Naive thymus-derived CD8-positive, alpha-beta T cell (primary cell): ENCODE measurements at regions not wholly inside any gene's neighbourhood (a gene's known extent, or its start where the extent isn't known, plus 50 kb on each side); places are given as distances from the start of the nearest gene placed in this dataset.

Experiments used
- ATAC-seq, 2 donors: fragments of 150-1000 bp; cut with Tn5 transposase in 1 of 2; sonication (Bioruptor Pico), chemical (Tn5 transposase) in 1 of 2; 1 replicate in 1 of 2; 2 replicates in 1 of 2; pipeline ENCODE4 v1.10.0; 2021; ENCODE audit warnings: mild to moderate bottlenecking in 2 of 2, moderate library complexity in 2 of 2
- POLR2A ChIA-PET: fragments of 350-600 bp; sonication (Branson Sonifier 250); formaldehyde crosslinking; loops from one replicate; lab custom pipeline; 2021; ENCODE audit warnings: antibody characterized with exemption; lab: Charles Lee
- DNase-seq, 10 donors: peaks; one replicate each; pipeline versions ENCODE4 v3.0.0 to v3.0.0-alpha.2; 2020 to 2022
- H3K27ac Mint-ChIP-seq, 10 donors: one replicate each; pipeline ENCODE4 v1.8.0; 2020 to 2022; ENCODE audit warnings: mild to moderate bottlenecking in 10 of 10, mixed read lengths in 10 of 10, moderate library complexity in 4 of 10, inconsistent platforms in 1 of 10
- H3K27me3 Mint-ChIP-seq, 5 donors: one replicate each; pipeline ENCODE4 v1.8.0; 2021 to 2022; ENCODE audit warnings: mixed read lengths in 5 of 5
- H3K36me3 Mint-ChIP-seq, 3 donors: one replicate each; pipeline ENCODE4 v1.8.0; 2020 to 2022; ENCODE audit warnings: mixed read lengths in 3 of 3, mild to moderate bottlenecking in 2 of 3, inconsistent platforms in 1 of 3
- H3K4me1 Mint-ChIP-seq, 4 donors: one replicate each; pipeline ENCODE4 v1.8.0; 2021 to 2022; ENCODE audit warnings: mixed read lengths in 4 of 4
- H3K4me3 Mint-ChIP-seq, 10 donors: one replicate each; pipeline ENCODE4 v1.8.0; 2020 to 2022; ENCODE audit warnings: mild to moderate bottlenecking in 10 of 10, mixed read lengths in 10 of 10, moderate library complexity in 6 of 10, inconsistent platforms in 1 of 10
- H3K9me3 Mint-ChIP-seq, 9 donors: one replicate each; pipeline ENCODE4 v1.8.0; 2020 to 2022; ENCODE audit warnings: mixed read lengths in 9 of 9, mild to moderate bottlenecking in 3 of 9, inconsistent platforms in 1 of 9, moderate library complexity in 1 of 9

DNA sequence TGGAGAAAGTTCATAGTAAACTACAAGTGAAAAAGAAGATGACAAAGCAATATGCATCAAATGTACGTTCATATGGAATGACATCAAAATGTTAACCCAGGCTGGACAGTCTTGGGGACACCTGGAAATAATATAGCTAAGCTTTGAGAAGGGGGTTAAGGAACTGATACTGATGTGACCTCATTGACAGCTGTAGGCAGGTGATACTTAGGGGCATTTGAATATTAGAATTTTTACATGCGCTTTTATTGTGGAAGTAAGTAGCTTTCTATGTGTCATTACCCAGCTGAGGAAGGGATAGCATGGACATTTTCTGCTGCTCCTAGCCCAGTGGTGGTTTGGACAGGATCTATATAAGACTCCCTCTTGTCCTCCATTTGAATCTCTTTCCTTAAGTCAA, 299.7 kb downstream of the CWC27 start:
- no peak overlapping the region for H3K27ac Mint-ChIP-seq
- H3K36me3 Mint-ChIP-seq, result no peaks in the 10 kb centered on the region
- H3K9me3 Mint-ChIP-seq, result no peaks in the 10 kb centered on the region
- peaks cover 5 to 14% (median 9%) of the 10 kb centered on the region in 5 donors for H3K27me3 Mint-ChIP-seq
- H3K4me1 Mint-ChIP-seq, result peaks cover 0 to 8% (median 2%) of the 10 kb centered on the region in 4 donors
- DNase-seq (no peak), ATAC-seq (no peak)
- H3K4me3 Mint-ChIP-seq, result no peak overlapping the region
- POLR2A ChIA-PET, result no interaction called here

- ATAC-seq (no peak), DNase-seq (no peak)
- Mint-ChIP-seq H3K4me3 (no peak overlapping the region), H3K36me3 (no peaks in the 10 kb centered on the region), H3K27ac (no peak overlapping the region), H3K27me3 (peaks cover 4 to 10% (median 6%) of the 10 kb centered on the region in 5 donors), H3K4me1 (peaks cover 0 to 8% (median 2%) of the 10 kb centered on the region in 4 donors), H3K9me3 (no peaks in the 10 kb centered on the region)
- POLR2A ChIA-PET, result no interaction called here
Measured at GRCh38 chr5:65070026-65070425, 301.3 kb downstream of the CWC27 start.

DNA sequence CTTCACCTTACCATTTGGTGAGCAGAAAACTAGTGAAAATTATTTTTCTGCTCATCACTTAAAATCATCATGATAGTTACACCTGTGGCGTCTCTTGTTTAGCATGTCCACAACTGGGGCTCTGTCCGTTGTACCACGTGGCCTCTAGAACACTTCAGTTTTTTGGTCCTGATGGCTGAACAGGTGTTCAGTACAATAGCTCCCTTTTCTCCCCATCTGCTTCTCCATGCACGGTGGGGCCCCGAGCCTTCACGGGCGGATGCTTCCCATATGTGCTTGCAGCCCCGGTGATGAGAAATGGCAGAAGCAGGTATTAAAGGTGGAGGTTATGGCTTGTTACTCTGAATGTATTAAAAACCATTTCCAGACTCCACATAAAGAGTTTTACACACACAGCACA, 304.1 kb downstream of the CWC27 start:
- ATAC-seq (no peak), DNase-seq (no peak)
- H3K9me3 Mint-ChIP-seq, result no peaks in the 10 kb centered on the region
- peaks cover 2 to 7% (median 6%) of the 10 kb centered on the region in 4 donors for H3K4me1 Mint-ChIP-seq
- H3K4me3 Mint-ChIP-seq, result peak overlapping the region in 1 of 10 donors; percentile 29
- no peak overlapping the region for H3K27ac Mint-ChIP-seq
- H3K36me3 Mint-ChIP-seq, result no peaks in the 10 kb centered on the region
- no peaks in the 10 kb centered on the region for H3K27me3 Mint-ChIP-seq
- POLR2A ChIA-PET, result interaction anchor here (0.6 kb wide), 1 partner anchor 131 kb away, joined by 4 read pairs; no protein-coding TSS in a partner anchor

- POLR2A ChIA-PET, result no interaction called here
- Mint-ChIP-seq H3K27ac (no peak overlapping the region), H3K36me3 (no peaks in the 10 kb centered on the region), H3K4me1 (peaks cover 2 to 7% (median 6%) of the 10 kb centered on the region in 4 donors), H3K9me3 (no peaks in the 10 kb centered on the region), H3K4me3 (peak overlapping the region in 1 of 10 donors; percentile 29), H3K27me3 (peaks cover 0 to 1% (median 0%) of the 10 kb centered on the region in 5 donors)
- DNase-seq (no peak), ATAC-seq (no peak)
Measured at GRCh38 chr5:65073250-65073661, 304.5 kb downstream of the CWC27 start.

- no peaks in the 10 kb centered on the region for H3K36me3 Mint-ChIP-seq
- ATAC-seq, result no peak
- peaks cover 0 to 1% (median 0%) of the 10 kb centered on the region in 5 donors for H3K27me3 Mint-ChIP-seq
- DNase-seq, result no peak
- H3K9me3 Mint-ChIP-seq, result no peaks in the 10 kb centered on the region
- H3K27ac Mint-ChIP-seq, result no peak overlapping the region
- H3K4me1 Mint-ChIP-seq, result peaks cover 2 to 9% (median 7%) of the 10 kb centered on the region in 4 donors
- no peak overlapping the region for H3K4me3 Mint-ChIP-seq
- POLR2A ChIA-PET, result no interaction called here
Measured at GRCh38 chr5:65075623-65076250, 307.0 kb downstream of the CWC27 start.

DNA sequence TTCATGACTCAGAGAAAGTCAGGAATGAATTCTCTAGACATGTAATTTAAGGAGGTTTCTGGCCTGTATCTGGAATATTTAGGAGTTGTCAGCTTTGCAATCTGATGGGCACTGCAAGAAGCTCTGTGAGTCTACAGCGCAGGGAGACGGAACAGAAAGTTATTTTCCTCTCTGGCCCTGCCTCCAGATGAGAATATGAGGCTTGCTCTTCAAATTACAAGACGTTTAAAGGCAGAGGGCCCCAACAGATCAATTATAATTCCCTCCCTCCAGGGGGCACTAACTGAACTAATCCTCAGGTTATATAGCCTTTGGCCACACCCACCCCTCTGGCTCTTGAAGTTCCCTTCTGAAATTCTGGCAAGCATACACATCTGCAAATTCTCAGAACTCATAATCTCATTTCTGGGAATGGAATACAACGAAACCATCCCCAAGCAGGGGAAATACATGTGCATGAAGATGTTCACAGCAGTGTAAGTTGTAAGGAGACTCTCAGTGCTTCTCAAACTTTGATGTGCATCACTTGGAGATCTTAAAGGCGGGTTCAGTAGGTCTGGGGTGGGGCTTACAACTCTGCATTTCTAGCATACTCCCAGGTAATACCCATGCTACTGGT, 307.6 kb downstream of the CWC27 start:
- Mint-ChIP-seq H3K27me3 (peaks cover 0 to 1% (median 0%) of the 10 kb centered on the region in 5 donors), H3K4me1 (peaks cover 2 to 9% (median 7%) of the 10 kb centered on the region in 4 donors), H3K4me3 (no peak overlapping the region), H3K9me3 (no peaks in the 10 kb centered on the region), H3K27ac (peak overlapping the region in 5 of 10 donors; percentile 19 to 81 (median 70)), H3K36me3 (no peaks in the 10 kb centered on the region)
- DNase-seq, result peak in 9 of 10 donors; percentile 17 to 76 (median 43)
- ATAC-seq, result peak; percentile 93 to 98
- POLR2A ChIA-PET, result no interaction called here

GRCh38 chr5:65077653-65078052, 308.9 kb downstream of the CWC27 start:
- no peak overlapping the region for H3K4me3 Mint-ChIP-seq
- H3K36me3 Mint-ChIP-seq, result no peaks in the 10 kb centered on the region
- H3K9me3 Mint-ChIP-seq, result no peaks in the 10 kb centered on the region
- no peak overlapping the region for H3K27ac Mint-ChIP-seq
- POLR2A ChIA-PET, result no interaction called here
- ATAC-seq, result no peak
- no peak for DNase-seq
- H3K4me1 Mint-ChIP-seq, result peaks cover 2 to 9% (median 7%) of the 10 kb centered on the region in 4 donors
- peaks cover 0 to 1% (median 0%) of the 10 kb centered on the region in 5 donors for H3K27me3 Mint-ChIP-seq

- Mint-ChIP-seq H3K27me3 (peaks cover 0 to 1% (median 0%) of the 10 kb centered on the region in 5 donors), H3K4me1 (peaks cover 2 to 9% (median 7%) of the 10 kb centered on the region in 4 donors), H3K9me3 (no peaks in the 10 kb centered on the region), H3K4me3 (no peak overlapping the region), H3K36me3 (no peaks in the 10 kb centered on the region), H3K27ac (no peak overlapping the region)
- POLR2A ChIA-PET, result no interaction called here
- no peak for DNase-seq
- no peak for ATAC-seq
Measured at GRCh38 chr5:65078331-65078730, 309.6 kb downstream of the CWC27 start.

- Mint-ChIP-seq H3K4me1 (peaks cover 2 to 9% (median 6%) of the 10 kb centered on the region in 4 donors), H3K36me3 (no peaks in the 10 kb centered on the region), H3K4me3 (no peak overlapping the region), H3K27me3 (peaks cover 0 to 1% (median 0%) of the 10 kb centered on the region in 5 donors), H3K27ac (no peak overlapping the region), H3K9me3 (no peaks in the 10 kb centered on the region)
- POLR2A ChIA-PET, result no interaction called here
- DNase-seq (no peak), ATAC-seq (no peak)
Measured at GRCh38 chr5:65081071-65081470, 312.3 kb downstream of the CWC27 start.

DNA sequence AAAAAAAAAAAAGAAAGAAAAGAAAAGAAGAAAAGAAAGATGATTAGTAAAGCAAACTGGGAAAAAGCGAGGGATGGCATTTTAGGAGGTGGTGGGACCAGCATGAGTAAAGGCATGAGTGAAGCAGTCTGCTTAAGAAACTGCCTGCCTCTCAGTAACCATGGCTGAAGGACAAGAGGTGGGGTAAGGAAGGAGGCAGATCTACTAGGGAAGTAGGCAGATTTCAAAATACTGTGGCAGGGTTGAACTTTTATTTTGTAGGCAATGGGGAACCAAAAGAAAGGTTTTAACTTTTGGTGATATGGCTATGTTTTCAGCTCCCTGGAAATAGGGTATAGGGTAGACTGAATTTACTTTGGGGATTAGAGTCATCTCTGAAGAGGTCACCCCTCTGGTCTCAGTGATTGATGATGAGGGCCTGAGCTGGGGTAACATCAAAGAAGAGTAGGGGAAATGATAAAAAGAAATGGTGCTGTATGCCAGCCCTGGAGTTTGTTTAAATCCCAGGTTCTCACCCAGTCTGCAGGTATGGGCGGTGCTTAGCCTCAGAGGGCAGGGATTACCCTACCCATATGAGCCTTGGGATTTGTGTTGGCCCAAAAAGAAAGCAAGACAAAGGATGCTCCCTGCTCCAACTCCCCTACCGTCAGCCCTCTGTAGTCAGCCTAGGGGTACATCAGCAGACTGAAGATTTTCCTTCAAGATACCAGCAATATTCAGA, 316.2 kb downstream of the CWC27 start:
- no peak for DNase-seq
- no peak overlapping the region for H3K4me3 Mint-ChIP-seq
- H3K9me3 Mint-ChIP-seq, result no peaks in the 10 kb centered on the region
- H3K4me1 Mint-ChIP-seq, result peaks cover 0 to 2% (median 2%) of the 10 kb centered on the region in 4 donors
- peak overlapping the region in 1 of 10 donors; percentile 12 for H3K27ac Mint-ChIP-seq
- POLR2A ChIA-PET, result interaction anchor here (0.7 kb wide), 1 partner anchor 348 kb away, joined by 3 read pairs; no protein-coding TSS in a partner anchor
- H3K36me3 Mint-ChIP-seq, result peaks cover 0 to 2% (median 0%) of the 10 kb centered on the region in 3 donors
- no peak for ATAC-seq
- H3K27me3 Mint-ChIP-seq, result peaks cover 0 to 3% (median under 1%) of the 10 kb centered on the region in 5 donors

- DNase-seq (no peak), ATAC-seq (no peak)
- POLR2A ChIA-PET, result no interaction called here
- H3K27ac Mint-ChIP-seq, result no peak overlapping the region
- no peaks in the 10 kb centered on the region for H3K9me3 Mint-ChIP-seq
- no peak overlapping the region for H3K4me3 Mint-ChIP-seq
- peaks cover 0 to 5% (median 0%) of the 10 kb centered on the region in 3 donors for H3K36me3 Mint-ChIP-seq
- peaks cover under 1 to 6% (median 4%) of the 10 kb centered on the region in 5 donors for H3K27me3 Mint-ChIP-seq
- H3K4me1 Mint-ChIP-seq, result peaks cover 0 to 2% (median 0%) of the 10 kb centered on the region in 4 donors
Measured at GRCh38 chr5:65085516-65085850, 316.8 kb downstream of the CWC27 start.

GRCh38 chr5:65086234-65086890, 317.6 kb downstream of the CWC27 start:
- Mint-ChIP-seq H3K9me3 (no peaks in the 10 kb centered on the region), H3K4me1 (peaks cover 0 to 2% (median 0%) of the 10 kb centered on the region in 4 donors), H3K27ac (no peak overlapping the region), H3K27me3 (peaks cover 2 to 13% (median 4%) of the 10 kb centered on the region in 5 donors), H3K36me3 (peaks cover 0 to 10% (median 0%) of the 10 kb centered on the region in 3 donors), H3K4me3 (no peak overlapping the region)
- DNase-seq, result no peak
- POLR2A ChIA-PET, result no interaction called here
- ATAC-seq, result no peak
